NOMO-1 (cell line): ENCODE measurements at regions not wholly inside any gene's neighbourhood (a gene's known extent, or its start where the extent isn't known, plus 50 kb on each side); places are given as distances from the start of the nearest gene placed in this dataset.

Source experiments
- DNase-seq, 2 experiments: peaks; one replicate each; lab custom pipeline; 2025; ENCODE audit not compliant: unreplicated experiment in 2 of 2; lab: John Stamatoyannopoulos, UW

DNA sequence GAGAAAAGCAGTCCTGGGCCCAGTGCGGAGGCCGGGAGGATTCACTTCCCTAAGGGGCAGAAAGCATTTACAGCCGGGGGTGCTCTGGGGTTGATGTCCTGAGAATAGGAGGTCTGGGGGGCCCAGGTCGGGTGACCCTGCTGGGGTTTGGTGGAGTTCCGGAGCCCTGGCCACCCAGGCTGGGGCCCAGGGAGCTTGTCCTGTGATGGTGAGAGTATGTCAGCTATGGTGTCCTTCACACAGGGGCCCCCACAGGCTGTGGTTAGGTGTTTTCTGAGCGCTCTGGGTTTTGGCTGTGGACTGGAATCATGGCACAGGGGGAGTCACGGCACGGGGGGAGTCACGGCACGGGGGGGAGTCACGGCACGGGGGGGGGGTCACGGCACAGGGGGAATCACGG, 54.5 kb upstream of the TMEM18 start:
- DNase-seq = no peak

DNA sequence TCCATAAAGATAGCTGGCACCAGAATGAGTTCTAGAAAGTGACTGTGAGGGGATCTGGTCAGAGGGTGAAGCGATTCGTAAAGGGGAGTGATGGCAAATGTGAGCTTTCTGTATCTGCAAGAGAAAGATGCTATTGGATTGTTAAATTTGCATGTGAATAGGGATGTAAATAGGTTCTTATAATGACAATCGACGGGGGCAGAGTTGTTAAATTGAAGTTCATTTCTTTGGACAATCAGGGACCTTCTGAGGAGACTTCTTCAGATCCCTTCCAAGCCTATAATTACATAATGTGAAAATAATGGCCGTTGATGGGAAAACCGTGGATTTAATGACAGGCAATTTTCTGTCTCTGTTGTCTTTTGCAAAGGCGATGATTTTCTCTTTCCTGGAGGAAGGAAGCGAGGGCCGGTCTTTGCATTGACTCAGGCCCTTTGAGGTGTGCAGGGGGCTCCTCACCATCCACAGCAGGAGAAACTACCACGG, 52.2 kb upstream of the TMEM18 start:
- DNase-seq = no peak

DNA sequence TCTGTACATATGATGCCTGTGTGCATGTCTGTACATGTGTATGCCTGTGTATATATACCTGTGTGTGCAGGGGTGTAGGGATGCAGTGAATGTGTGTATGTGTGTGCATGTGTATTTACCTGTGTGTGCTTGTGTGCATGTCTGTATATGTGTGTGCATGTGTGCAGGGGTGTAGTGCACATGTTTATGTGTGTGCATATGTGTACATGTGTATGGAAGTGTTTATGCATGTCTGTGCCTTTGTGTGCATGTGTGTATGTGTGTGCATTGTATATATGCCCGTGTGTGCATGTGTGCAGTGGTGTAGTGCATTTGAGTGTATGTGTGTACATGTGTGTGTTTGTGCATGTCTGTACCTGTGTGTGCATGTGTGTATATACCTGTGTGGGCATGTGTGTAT, 51.0 kb upstream of the TMEM18 start:
- no peak for DNase-seq

DNA sequence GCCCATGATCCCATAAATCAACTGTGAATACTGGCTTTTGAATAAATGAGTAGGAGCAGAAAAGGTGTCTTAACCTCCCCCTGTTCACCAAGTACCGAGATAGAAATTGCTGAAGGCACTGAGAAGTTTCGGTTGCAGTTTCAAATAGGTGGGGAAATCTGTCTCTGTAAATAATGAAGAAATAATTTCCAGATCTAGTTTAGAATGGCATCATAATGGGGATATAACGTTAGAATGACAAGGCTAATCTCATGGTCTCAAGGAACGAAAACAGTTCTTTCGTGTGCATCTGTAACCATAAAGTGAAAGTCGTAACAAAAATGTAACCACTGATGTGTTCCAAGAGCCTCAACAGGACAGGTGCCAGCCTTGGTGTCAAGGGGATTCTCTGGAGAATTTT, 49.9 kb upstream of the TMEM18 start:
- DNase-seq = no peak
